Activated CD4-positive, alpha-beta T cell treated with anti-CD3 and anti-CD28 coated beads, Interleukin-2, Interleukin-6, amounts not matched to agents 100 ng/mL and 50 ng/mL, durations not matched to agents 16 hours and 8 hours (primary cell): ENCODE measurements at regions not wholly inside any gene's neighbourhood (a gene's known extent, or its start where the extent isn't known, plus 50 kb on each side); places are given as distances from the start of the nearest gene placed in this dataset.
"Not testable (repeated sequence)": the region's sequence is repeated elsewhere in the genome, so short reads cannot be mapped to it uniquely, and the experiment has no call there.

Experiments used
- DNase-seq: peaks from one replicate; pipeline ENCODE4 v3.0.0-alpha.2; 2020

DNA sequence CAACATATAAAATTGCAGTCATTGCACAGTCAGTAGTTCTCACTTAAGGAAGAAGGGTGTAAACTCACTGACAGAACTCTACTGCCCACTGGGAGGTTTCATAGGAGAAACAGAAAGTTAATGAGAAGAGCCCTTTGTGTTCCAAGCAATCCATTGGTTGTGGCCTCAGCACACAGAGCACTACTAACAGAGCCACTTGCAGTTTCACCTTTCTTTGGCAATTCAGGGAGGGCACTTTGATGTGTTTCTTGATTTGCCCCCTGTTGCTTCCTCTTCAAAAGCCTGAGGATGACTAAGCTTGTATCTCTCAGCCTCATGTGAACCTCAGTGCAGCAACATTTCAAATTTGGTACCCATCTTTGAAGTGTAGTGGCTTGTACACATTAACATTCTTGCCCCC lies 409.4 kb downstream of the DMRTA1 start:
- no peak for DNase-seq

DNA sequence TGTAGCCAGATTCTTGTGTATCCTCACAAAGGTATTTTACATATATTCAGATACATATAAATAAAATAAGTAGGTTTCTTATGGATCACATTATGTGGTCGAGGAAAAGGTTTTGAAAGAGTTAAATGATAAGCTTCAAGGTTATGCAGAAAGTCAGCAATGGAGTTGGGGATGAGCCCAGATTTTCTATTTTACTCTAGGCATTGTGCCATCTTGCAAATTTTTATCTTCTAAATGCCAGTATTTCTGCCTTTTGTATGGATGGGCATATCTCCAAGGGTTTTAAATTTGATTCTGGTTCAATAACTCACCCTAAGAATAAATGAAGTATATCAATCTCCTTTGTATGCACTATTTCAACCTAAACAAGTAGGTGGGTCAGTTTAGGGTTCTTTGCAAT lies 410.7 kb downstream of the DMRTA1 start:
- DNase-seq: no peak

GRCh38 chr9:22863106-22863505 lies 416.5 kb downstream of the DMRTA1 start:
- no peak for DNase-seq

- DNase-seq: no peak
Observed at GRCh38 chr9:22863736-22864135, 417.1 kb downstream of the DMRTA1 start.

DNA sequence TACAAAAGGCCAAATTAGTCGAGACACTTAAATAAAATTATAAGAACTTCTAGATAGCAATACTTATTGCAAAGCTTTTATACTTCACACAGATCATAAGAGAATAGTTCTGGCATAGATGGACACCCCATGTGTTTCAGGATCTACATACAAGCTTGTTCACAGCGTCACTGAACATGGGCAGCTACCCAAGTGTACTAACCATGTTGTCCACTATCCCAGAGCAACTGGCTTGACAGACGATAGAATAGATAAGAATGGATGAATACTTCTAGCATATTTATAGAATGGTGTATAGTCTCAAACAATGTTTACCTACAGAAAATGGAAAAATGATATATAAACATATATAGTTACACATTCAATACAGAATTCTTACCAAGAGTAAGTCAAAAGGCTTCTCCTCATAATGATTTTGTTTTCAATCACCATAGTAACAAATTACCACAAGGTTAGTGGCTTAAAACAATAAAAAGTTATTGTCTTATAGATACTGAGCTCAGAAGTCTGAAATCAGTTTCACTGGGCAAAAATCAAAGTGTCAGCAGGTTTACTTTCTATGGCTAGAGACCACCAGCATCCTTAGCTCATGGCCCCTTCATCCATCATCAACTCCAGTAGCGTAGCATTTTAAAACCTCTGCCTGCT lies 446.7 kb downstream of the DMRTA1 start:
- DNase-seq: no peak

DNA sequence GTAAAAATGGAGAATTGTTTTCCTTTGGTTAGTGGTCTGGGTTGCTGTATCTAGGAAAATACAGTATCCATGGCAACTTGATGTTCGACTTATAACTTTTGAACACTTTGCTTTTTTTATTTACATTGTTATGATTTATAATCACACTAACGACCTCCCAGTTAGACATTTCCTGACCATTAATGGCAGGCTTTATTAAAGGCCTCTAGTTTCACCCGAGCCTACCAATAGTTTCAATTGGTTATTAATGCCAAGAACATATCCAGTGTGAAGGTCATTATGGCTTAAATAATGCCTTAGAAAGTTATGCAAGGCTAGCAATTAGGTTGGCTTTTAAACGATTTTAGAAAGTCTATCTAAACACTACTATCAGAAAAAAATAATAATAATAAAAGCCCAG lies 452.0 kb downstream of the DMRTA1 start:
- DNase-seq: no peak

GRCh38 chr9:22911632-22912031 lies 465.0 kb downstream of the DMRTA1 start:
- DNase-seq: no peak

- DNase-seq: no peak
Observed at GRCh38 chr9:22913026-22913425, 466.4 kb downstream of the DMRTA1 start.

GRCh38 chr9:22913518-22913917 lies 466.9 kb downstream of the DMRTA1 start:
- DNase-seq: no peak

- DNase-seq: no peak
Observed at GRCh38 chr9:22916148-22916547, 469.5 kb downstream of the DMRTA1 start.

GRCh38 chr9:22919423-22919822 lies 472.8 kb downstream of the DMRTA1 start:
- DNase-seq: no peak

- DNase-seq: no peak
Observed at GRCh38 chr9:22921742-22922141, 475.1 kb downstream of the DMRTA1 start.

DNA sequence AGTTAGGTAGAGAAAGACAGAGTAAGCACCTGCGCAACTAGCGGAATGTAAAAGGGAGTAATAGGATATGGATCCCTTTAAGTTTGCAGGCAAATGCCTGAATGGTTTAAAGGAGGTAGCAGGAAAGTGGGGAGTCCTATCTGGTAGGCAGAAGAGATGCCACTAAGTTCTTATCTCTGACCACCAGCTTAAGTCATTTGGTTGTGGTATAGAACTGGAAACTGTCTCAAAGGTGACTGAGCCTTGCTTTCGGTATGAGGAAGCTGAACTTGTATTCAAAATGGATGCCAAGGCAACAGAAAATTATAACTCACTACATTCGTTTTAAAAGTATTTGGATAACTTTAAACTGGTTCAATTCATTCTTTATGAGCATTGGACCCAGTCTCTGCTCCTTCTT lies 475.6 kb downstream of the DMRTA1 start:
- no peak for DNase-seq

DNA sequence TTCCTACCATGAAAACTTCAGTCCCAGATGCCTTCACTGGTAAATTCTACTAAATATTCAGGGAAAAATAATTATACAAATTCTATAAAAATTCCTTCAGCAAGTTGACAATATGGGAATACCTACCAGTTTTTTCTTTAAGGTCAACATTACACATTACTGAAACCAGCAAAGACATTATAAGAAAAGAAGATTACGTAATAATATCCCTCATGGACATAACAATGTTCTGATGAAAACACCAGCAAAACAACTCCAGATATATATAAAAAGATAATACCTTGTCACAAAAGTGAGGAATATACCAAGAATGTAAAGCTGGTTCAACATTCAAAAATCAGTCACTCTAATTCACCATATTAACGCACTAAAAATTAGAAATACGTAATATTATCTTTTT lies 507.9 kb downstream of the DMRTA1 start:
- DNase-seq: no peak

DNA sequence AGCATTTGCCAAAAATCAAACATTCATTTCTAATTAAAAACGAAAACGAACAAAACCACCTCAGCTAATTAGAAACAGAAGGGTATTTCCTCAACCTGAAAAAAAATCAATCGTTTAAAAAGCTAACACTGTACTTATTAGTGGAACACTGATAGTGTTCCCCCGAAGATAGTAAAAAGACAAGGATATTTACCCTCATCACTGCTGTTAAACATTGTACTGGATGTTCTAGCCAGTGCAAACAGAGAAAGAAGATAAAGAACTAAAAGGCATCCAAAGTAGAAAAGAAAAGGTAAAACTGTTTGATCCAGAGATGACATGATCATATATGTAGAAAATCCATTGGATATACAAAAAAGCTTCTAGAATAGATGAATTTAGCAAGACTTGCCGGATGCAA lies 508.3 kb downstream of the DMRTA1 start:
- DNase-seq: no peak

GRCh38 chr9:22969350-22969979 lies 522.8 kb downstream of the DMRTA1 start:
- DNase-seq: no peak

- DNase-seq: no peak
Observed at GRCh38 chr9:22970434-22970975, 523.9 kb downstream of the DMRTA1 start.

GRCh38 chr9:22975951-22976350 lies 529.3 kb downstream of the DMRTA1 start:
- no peak for DNase-seq

- DNase-seq: no peak
Observed at GRCh38 chr9:22976454-22976853, 529.8 kb downstream of the DMRTA1 start.

DNA sequence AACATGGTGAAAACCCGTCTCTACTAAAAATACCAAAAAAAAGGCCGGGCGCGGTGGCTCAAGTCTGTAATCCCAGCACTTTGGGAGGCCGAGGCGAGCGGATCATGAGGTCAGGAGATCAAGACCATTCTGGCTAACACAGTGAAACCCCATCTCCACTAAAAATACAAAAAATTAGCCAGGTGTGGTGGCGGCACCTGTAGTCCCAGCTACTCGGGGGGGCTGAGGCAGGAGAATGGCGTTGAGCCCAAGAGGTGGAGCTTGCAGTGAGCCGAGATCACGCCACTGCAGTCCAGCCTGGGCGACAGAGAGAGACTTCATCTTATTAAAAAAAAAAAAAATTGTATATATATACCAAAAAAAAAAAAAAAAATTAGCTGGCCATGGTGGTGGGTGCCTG lies 533.8 kb downstream of the DMRTA1 start:
- DNase-seq: not testable (repeated sequence)

- DNase-seq: no peak
Observed at GRCh38 chr9:22986556-22986955, 539.9 kb downstream of the DMRTA1 start.

- no peak for DNase-seq
Observed at GRCh38 chr9:22990349-22990748, 543.7 kb downstream of the DMRTA1 start.

DNA sequence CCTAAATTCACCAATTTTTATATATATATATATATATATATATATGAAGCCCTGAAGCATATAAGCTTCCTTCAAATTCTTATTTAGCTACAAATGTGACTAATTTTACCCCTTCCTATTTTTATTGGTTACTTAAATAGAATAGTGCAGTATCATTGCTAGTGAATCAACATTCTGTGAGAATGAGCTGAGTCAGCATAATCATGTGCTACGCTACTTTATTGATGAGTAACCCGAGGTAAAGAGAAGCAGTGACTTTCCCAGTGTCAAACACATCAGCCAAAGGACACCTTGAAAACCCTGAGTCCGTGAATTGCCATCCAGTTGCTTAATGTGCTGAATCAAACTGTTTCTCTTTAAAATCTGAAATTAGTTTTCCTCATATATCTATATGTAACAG lies 546.2 kb downstream of the DMRTA1 start:
- no peak for DNase-seq

DNA sequence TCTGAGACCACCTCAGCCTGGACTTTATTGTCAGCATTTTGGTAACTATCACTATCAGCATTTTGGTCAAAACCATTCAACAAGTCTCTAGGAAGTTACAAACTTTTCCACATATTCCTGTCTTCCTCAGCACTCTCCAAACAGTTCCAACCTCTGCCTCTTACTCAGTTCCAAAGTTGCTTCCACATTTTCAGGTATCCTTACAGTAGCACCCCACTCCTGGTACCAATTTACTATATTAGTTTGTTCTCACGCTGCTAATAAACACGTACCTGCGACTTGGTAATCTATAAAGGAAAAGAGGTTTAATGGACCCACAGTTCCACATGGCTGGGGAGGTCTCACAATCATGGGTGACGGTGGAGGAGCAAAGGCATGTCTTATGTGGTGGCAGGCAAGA lies 551.3 kb downstream of the DMRTA1 start:
- no peak for DNase-seq

GRCh38 chr9:23005156-23005555 lies 558.5 kb downstream of the DMRTA1 start:
- DNase-seq: no peak
